ENCODE measurements at regions not wholly inside any gene's neighbourhood (a gene's known extent, or its start where the extent isn't known, plus 50 kb on each side); places are given as distances from the start of the nearest gene placed in this dataset.
"Not testable (repeated sequence)": the region's sequence is repeated elsewhere in the genome, so short reads cannot be mapped to it uniquely, and the experiment has no call there.

DNA sequence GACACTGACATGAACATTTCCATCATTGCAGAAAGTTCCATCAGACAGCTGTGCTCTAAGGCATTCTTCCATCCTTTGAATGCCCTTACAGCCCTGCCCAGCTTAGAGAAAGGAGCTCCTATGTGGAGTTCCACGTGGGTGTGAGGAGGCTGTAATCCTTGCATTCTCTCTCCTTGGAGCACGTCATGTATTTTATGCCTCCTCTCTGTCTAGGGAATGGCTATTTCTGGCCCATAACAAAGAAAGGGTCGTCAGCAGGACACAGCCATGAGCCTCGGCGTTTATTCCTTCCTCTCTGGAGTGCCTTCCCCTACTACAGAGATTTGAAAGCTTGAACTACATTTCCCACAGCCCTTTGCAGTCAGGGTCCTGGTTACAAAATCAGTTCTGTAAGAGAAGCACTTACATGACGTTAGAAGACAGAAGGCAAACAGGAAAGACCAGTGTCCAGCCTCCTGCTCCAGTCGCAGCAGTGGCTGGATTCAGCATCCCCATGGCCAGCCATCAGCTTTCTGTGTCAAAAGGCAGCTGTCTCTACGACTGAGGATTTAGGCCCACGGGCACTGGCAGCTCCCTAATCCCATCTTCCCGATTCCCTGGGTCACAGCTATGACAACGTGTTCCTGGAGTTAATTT is 234.9 kb downstream of the TFCP2L1 start:
- no peak for DNase-seq (ENCODE audit: low read depth)

DNA sequence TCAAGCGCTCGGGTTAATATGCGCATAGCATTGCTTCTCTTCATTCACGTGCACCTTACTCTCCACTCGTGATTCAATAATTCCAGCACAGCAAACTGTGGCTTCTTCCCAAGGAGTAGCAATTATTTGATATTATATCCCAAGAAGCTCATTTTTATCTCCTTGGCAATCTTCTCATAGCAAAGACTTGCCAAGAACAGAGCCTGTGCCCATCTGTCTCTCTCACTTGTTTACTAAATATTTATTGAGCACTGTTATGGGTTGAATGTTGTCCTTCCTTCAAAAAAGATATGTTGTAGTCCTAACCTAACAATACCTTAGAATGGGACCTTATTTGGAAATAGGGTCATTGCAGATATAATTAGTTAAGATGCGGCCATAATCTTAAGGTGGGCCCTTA is 233.7 kb downstream of the TFCP2L1 start:
- no peak for DNase-seq (ENCODE audit: low read depth)

- no peak for DNase-seq (ENCODE audit: low read depth)
Measured at GRCh38 chr2:121052023-121052422, 233.0 kb downstream of the TFCP2L1 start.

DNA sequence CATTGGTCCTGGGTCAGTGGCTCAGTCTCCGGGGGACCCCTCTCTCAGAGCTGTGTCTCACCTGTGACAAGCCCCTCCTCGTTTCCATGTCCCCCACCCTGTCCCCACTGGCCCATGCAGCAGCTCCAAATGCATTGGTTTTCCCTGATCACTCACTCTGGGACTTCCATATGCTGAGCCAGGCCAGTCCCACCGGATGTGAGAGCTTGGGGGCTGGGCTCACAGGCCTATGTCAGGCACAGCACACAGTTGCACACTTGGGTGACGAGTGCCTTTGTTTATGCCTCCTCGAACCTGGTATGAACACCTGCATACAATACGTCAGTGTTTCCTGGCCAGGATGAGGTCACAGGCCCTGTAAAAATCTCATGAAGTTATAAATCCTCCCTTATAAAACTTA is 232.5 kb downstream of the TFCP2L1 start:
- no peak for DNase-seq (ENCODE audit: low read depth)

DNA sequence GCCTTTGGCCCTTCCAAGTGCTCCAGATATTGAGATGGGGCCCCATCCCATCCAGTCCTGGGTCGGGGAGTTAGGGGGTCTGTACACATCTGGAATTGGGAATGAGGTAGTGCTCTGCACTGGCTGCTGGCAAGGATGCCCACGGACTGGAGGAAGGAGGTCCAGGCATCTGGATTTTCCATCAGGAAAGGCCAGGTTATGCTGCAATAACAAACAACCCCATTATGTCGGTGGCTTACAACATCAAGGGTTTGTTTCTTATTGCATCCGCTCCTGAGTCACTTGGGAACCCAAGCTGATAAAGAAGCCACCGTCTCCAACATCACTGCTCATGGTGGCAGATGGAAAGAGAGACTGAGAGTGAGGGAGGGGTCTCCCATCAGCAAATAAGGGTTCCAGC is 229.9 kb downstream of the TFCP2L1 start:
- DNase-seq (ENCODE audit: low read depth): no peak

DNA sequence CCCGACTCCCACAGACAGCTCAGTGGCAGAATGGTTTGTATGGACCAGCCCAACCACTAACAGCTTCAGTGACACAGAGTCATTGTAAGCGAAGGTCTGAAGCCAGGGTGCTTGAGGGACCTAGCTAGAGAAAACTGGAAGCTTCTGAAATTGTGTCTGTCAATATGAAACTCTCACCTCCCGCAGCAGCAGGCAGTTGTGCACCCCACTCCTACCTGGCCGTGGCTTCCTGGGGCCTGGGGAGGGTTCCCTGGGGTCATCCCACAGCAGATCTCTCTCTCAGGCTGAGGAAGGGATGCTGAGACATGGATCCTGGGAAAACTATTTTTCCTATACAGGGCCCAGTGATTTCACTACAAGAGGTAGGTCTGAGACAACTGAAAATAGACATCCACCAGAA is 229.5 kb downstream of the TFCP2L1 start:
- DNase-seq (ENCODE audit: low read depth): no peak

DNA sequence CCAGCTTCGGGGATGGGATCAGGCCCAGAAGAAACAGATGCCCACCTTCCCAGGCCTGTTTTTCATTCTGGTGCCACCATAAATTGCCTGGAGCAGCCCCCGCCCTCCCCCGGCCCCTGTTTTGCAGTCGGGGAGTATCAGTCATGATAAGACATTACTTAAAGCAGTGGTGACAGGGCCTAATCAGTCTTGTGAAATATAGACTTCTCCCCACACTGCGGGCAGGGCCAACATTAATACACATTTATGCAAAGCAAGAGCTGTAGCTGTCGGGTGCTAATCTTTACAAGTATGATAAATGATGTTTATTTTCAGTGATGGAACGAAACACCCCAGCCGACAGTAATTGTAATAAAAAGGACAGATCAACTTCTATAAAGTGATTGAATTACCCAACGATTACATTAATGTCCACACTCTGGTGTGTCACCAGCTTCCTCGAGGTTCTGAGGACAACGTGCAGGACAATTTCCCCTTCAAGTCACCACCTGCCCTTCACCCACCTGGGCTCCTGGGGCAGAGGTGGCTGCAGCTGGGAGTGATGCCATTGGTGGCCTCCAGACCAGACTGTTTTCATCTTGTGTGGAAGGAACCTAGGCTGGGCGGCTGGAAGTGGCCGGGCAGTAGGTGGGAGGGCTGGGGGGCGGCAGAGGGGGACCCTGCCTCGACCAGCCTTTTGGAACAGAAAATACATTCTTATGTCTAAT is 226.0 kb downstream of the TFCP2L1 start:
- no peak for DNase-seq (ENCODE audit: low read depth)

DNA sequence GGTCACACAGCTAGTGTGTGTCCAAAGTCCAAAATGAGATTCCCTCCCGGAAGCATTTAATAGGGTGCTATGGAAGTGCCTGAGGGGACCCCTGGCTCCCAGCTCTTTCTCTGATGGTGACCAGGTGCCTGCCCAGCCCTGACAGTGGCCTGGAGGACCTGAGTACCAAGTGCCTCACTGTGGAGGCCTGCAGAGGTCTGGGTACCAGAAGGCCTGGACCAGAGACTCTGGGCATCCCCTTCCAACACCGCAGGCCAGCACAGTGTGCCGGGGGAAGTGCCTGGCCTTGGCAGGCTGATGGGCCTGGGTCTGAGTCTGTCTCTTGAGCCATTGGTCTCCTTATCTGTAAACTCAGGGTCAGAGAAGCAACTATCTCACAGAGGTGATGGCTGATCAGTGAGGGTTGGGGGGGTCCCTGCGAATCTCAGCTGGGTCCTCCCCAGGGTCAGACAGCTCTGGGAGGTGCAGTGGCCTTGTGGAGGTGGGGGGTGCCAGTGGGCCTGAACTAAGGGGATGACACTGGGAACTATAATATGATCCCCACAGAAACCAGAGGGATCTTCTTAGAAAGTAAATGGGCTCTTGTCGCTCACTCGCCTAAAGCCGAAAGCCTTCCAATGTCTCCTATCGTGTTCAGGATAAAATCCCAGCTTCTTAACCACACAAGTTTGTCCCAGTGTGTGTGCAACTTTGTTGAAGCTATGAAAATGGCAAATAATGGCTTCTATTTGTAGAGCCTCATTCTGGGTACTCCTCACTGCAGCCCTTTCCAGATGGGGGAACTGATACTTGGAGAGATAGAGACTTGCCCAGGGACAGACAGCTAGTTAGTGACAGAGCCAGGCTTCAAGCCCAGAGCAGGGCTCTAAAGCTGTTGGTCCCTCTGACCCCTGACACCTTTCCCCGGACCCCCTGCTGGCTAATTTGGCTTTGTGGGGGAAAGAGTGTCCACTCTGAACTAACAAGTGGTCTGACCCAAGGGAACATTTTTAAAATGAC is 225.1 kb downstream of the TFCP2L1 start:
- no peak for DNase-seq (ENCODE audit: low read depth)

- no peak for DNase-seq (ENCODE audit: low read depth)
Measured at GRCh38 chr2:121061633-121062032, 223.4 kb downstream of the TFCP2L1 start.

GRCh38 chr2:121063471-121063870 is 221.5 kb downstream of the TFCP2L1 start:
- no peak for DNase-seq (ENCODE audit: low read depth)

- no peak for DNase-seq (ENCODE audit: low read depth)
Measured at GRCh38 chr2:121064186-121064585, 220.8 kb downstream of the TFCP2L1 start.

DNA sequence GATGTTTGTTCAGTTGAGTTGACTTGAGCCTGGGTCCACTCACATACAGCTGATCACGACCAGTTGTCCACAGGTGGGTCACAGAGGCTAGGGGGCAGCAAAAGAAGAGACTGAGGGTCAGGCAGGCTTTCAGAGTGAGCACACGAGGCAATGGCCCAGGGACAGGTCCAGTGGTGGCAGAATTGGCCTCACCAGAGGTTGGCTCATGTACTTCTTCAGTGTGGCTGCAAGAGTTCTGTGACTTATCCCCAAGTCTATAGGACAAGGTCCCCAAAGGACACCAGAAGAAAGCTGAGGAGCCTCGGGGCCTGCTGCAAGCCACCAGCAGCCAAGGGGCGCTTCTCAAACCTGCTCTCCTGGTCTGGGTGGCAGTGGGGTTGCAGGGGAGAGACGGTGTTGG is 219.8 kb downstream of the TFCP2L1 start:
- no peak for DNase-seq (ENCODE audit: low read depth)

DNA sequence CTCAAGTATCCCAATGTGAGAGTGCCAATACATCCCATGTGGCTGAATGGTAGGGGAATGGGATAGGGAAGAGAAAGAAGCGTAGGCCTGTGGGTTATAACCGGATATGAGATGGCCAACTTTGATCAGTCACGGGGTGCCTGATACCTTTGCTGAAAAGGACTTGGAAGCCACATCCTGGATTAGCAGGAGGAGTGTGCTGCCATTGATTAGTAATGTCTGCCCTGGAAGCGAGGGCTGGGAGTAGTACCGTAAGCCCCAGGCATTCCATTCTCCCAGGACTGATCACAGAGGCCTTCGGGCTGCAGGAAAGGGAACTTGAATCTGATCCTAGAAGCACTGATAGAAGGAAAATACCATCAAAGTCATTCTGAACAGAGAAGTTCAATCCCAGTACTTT is 218.5 kb downstream of the TFCP2L1 start:
- DNase-seq (ENCODE audit: low read depth): no peak

DNA sequence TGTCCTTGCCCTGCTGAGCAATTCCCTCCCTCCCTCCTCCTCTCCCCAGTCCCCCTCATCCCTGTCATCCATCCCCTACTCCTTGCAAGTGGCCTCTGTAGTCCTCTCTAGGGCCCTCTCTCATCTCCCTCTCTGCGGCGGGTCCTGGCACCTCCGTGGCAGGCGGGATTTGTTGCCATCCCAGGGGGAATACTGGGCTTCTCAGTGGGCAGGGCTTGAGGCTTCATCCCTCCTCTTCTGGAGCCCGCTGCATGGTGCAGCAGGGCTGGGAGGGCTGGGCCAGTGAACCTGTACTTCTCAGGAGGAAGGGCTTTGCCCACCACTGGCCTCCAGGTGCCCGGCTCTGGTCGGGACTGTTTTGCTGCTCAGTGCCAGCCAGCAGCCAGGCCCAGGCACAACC is 216.2 kb downstream of the TFCP2L1 start:
- DNase-seq (ENCODE audit: low read depth): no peak

- DNase-seq (ENCODE audit: low read depth): no peak
Measured at GRCh38 chr2:121069434-121069969, 215.5 kb downstream of the TFCP2L1 start.

DNA sequence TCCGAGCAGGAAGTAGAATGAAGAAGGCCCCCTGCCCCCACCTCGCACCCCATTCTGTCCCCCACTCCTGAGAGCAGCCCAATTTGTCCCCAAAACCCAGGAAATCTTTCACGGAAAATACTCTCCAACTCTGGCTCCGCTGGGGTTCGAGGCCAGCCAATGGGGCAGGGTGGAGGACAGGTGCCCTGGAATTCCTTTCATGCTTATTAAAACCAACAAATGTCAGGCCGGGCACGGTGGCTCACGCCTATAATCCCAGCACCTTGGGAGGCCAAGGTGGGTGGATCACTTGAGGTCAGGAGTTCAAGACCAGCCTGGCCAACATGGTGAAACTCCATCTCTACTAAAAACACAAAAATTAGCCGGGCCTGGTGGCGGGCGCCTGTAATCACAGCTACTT is 214.9 kb downstream of the TFCP2L1 start:
- DNase-seq (ENCODE audit: low read depth): not testable (repeated sequence)

- no peak for DNase-seq (ENCODE audit: low read depth)
Measured at GRCh38 chr2:121071034-121071504, 213.9 kb downstream of the TFCP2L1 start.

GRCh38 chr2:121072784-121073183 is 212.2 kb downstream of the TFCP2L1 start:
- no peak for DNase-seq (ENCODE audit: low read depth)

GRCh38 chr2:121073320-121074210 is 211.4 kb downstream of the TFCP2L1 start:
- DNase-seq (ENCODE audit: low read depth): no peak

DNA sequence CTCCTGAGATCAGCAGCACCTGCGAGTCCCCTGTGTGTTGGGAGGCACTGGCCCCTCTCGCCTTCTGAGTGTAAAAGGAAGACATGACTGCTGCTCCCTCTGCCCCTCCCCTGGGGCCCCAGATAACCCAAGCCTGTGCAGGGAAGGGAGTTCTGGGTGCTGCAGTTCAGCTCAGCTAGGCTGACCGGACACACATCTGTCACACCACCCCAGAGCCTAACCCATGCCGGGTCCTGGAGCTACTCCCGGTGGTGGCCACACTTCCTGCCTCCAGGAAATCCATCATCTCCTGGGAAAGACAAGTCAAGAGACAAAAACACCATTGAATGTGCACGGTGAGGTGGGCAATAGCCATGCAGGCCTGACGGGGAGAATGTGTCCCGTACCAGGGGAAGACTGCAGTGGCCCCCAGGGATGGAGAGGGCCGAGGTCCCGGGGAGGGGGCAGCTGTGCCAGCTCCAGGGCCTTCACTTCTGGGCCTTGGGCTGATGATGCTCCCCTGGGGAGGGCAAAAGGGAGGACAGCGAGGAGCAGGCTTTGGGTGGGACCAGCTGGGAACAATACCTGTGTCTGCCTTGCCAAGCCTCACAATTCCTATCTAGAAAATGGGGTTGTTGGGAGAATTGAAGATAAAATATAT is 210.6 kb downstream of the TFCP2L1 start:
- DNase-seq (ENCODE audit: low read depth): no peak
